ENCODE measurements at regions not wholly inside any gene's neighbourhood (a gene's known extent, or its start where the extent isn't known, plus 50 kb on each side); places are given as distances from the start of the nearest gene placed in this dataset.
"Not testable (repeated sequence)": the region's sequence is repeated elsewhere in the genome, so short reads cannot be mapped to it uniquely, and the experiment has no call there.

GRCh38 chr15:95043236-95043932 lies 812.0 kb downstream of the MCTP2 start:
- TF ChIP-seq CTCF, POLR2A (IDR thresholded peaks at IDR 0.05): not testable (repeated sequence)

Measured in body of pancreas (tissue), 4 donors.